KBM-7 (cell line): ENCODE measurements at regions not wholly inside any gene's neighbourhood (a gene's known extent, or its start where the extent isn't known, plus 50 kb on each side); places are given as distances from the start of the nearest gene placed in this dataset.

ENCODE experiments used
- DNase-seq: peaks from one replicate; pipeline ENCODE4 v3.0.0-alpha.2; 2015
- in situ Hi-C: fragments of 300-500 bp; cut with MboI; formaldehyde crosslinking; loops from 2 replicates; pipeline ENCODE4 v1.14.3; 2020; ENCODE audit warnings: low sequenced_read_pairs, low pct_unique_long_range_greater_than_20kb, mixed read lengths

GRCh38 chr2:128577141-128577930 is 258.7 kb upstream of the HS6ST1 start:
- in situ Hi-C loops, result no loop called here
- no peak for DNase-seq

- DNase-seq, result no peak
- in situ Hi-C loops, result no loop called here
Observed at GRCh38 chr2:128578406-128579390, 260.0 kb upstream of the HS6ST1 start.

DNA sequence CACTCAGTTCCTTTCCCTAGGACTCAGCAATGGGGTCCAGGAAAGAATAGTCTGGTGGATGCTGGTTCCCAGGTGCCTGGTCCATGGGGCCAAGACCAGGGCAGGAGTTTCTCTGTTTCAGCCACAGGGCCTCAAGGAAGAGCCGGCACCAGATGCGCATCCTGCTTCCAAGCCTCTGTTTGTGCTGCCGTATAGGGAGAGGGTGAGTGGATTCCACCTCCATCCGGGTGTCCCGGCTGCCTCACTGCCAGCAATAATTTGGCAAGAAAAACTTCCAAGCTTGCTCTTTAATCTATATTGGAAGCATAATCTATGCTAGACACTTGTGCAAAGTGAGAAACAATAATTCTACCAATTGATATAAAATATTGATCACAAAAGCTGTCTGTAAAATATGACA is 261.2 kb upstream of the HS6ST1 start:
- DNase-seq, result no peak
- in situ Hi-C loops, result no loop called here

DNA sequence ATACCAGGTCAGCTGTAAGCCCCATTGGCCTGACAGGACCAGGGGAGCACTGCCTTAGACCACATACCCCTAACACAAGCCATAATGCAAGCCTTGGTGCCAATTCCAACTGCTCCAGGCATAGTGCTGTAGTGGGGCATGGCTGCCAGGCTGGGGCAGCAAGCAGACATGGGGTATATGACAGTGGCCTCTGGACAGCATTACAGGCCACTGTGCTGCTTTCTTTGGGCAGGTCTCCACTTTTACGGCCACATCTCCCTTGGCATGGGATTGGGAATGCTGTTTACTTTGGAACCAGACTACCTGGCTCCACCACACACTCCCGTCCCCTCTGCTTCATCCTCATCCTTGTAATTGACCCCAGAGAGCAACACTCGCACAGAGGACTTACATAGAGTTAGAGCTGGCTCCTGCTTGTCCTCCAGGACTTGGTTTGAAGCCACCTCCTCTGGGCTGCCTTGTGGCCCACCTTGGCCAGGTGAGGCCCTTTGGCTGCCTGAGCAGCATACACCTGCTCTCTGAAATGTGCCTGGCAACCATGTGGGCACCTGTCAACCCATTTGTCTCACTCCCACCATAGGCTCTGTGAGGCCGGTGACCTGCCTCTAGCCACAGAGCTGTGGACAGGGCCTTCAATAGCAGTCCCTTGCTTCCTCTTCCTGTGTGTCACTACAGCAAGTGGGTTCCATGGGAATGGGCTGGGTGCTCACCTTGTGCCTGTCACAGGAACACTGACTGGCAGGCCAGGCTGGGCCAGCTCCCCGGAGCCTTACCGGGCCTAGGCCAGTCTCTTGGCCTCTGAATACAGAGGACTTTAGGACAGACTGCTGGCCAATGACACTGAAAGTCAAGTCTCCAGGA is 262.6 kb upstream of the HS6ST1 start:
- DNase-seq, result no peak
- in situ Hi-C loops, result no loop called here

DNA sequence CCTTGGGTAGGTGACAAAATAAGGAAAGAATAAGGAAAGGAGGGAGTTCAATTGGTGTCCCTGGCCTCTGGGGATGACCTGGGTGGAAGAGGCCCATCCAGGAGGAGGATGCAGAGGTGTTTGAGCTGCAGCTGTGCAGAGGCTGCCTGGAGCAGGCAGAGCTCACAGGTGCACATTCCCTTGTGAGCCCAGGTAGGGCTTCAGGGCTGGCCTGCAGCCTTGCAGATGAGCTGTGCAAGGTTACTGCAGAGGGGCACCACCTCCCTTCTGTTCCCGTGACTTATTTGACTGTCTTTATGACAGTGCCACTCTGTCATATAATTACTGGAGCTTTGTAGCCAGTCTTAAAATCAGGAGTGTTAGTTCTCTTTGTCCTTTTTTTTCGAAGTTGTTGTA is 263.2 kb upstream of the HS6ST1 start:
- DNase-seq, result no peak
- in situ Hi-C loops, result no loop called here

- in situ Hi-C loops, result no loop called here
Observed at GRCh38 chr2:128584296-128584890, 265.7 kb upstream of the HS6ST1 start.

GRCh38 chr2:128585706-128586105 is 267.0 kb upstream of the HS6ST1 start:
- in situ Hi-C loops, result no loop called here
- DNase-seq, result no peak

More at GRCh38 chr2:128584296-128584890, 265.7 kb upstream of the HS6ST1 start:
- DNase-seq, result no peak

GRCh38 chr2:128589681-128590080 is 271.0 kb upstream of the HS6ST1 start:
- in situ Hi-C loops, result no loop called here
- DNase-seq, result no peak

DNA sequence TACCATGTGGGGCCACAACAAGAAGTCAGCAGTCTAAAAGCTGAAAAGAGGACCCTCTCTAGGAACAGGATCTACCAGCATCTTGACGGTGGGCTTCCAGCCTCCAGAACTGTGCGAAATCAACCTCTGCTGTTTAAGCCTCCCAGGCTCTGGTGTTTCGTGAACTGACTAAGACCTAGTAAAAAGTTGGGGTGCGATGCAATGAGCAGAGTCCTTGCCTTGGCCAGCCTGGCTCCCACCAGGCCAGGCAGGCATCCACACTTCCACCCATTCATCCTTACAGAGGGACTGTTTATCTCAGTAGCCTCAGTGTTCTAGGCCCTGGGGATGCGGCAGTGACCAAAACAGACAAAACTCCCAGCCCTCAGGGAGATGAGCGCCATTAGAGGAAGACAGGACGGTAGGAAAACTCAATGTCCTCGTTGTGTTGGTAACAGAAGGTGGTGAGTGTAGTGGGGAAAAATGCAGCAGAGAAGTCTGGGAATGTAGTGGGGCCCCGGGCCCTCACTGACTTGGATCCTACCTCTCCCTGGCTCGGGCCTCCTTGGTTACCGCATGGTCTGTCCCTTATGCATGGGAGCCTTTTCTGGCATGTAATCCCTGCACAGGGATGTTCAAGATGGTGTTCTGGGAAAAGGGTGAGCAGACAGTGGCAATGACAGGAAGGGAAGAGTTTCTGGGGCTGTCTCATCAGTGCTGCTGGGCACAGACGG is 271.8 kb upstream of the HS6ST1 start:
- no peak for DNase-seq
- in situ Hi-C loops, result no loop called here

DNA sequence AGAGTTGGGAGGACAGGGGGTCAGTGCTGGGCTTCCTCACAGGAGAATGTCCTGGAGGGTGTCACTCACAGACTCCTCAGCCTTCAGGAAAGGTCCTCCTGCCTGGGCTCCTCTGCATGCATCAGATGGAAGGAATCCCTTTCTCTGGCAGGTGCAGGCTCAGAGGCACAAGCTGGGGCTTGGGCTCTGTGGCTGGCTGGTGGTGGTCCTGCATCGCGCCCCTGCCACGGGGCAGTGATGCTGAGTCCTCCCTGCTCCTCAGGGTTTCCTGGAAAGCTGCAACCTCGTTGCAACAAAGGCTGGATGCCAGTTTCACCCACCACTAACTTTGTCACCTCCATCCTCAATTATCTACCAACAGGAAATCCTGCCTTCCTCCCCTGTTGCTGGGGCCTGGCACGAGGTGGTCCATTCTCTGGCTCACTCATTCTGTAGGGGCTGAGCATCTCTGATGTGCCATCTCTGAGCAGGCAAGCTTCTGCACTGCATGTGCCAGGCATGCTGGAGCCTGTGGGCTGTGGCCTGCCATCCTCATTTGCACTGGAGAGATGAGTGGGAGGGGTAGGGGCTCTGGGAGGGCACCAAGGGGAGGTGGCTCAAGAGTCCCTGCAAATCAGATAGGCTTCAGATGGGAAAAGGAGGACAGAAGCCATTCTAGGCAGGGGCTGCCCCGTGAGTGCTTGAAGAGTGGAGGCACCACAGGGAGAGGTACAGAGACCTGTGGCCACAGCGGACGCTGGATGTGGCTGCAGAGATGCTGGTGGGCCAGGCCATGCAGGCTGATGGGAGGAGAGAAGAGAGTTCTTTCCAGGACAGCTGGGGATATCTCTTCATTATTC is 272.6 kb upstream of the HS6ST1 start:
- in situ Hi-C loops, result no loop called here
- no peak for DNase-seq

- DNase-seq, result no peak
- in situ Hi-C loops, result no loop called here
Observed at GRCh38 chr2:128591861-128592822, 273.5 kb upstream of the HS6ST1 start.

GRCh38 chr2:128593518-128593878 is 274.8 kb upstream of the HS6ST1 start:
- in situ Hi-C loops, result no loop called here

GRCh38 chr2:128593879-128594650 is 275.4 kb upstream of the HS6ST1 start:
- in situ Hi-C loops, result no loop called here
- no peak for DNase-seq

More at GRCh38 chr2:128593518-128593878, 274.8 kb upstream of the HS6ST1 start:
- no peak for DNase-seq

DNA sequence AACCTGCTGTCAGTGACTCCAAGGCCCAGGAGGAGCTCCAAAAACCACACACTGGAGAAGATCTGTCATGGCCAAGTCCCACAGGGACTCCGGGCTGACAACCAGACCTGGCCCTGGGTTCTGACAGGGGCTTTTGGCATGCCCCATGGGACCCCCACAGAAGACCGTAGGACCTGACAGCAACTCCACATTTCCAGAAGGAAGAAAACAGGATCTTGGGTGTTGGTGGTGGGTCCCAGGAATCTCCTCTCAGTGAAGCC is 275.9 kb upstream of the HS6ST1 start:
- no peak for DNase-seq
- in situ Hi-C loops, result no loop called here

- DNase-seq, result no peak
- in situ Hi-C loops, result no loop called here
Observed at GRCh38 chr2:128594953-128595677, 276.4 kb upstream of the HS6ST1 start.
